Cardiac muscle cell (in vitro differentiated cells and primary cell): ENCODE measurements at regions not wholly inside any gene's neighbourhood (a gene's known extent, or its start where the extent isn't known, plus 50 kb on each side); places are given as distances from the start of the nearest gene placed in this dataset.
A peak's percentile ranks its signal among the peaks of the same experiment; 100 is the strongest.

Experiments
- DNase-seq, 2 donors: peaks; one replicate each; pipeline versions ENCODE4 v3.0.0 to v3.0.0-alpha.2; 2010 to 2017; ENCODE audit warnings: low read depth in 1 of 2, low spot score in 1 of 2
- H3K27ac ChIP-seq: fragments of 200-600 bp; sonication (generic); 2 replicates; pipeline ENCODE4 v1.5.1; 2016
- H3K27me3 ChIP-seq: fragments of 200-600 bp; sonication (generic); 2 replicates; pipeline ENCODE4 v1.6.0; 2016; ENCODE audit warnings: control low read depth
- H3K36me3 ChIP-seq: fragments of 200-600 bp; sonication (generic); 2 replicates; pipeline ENCODE4 v1.5.1; 2016; ENCODE audit warnings: control low read depth
- H3K4me1 ChIP-seq: fragments of 200-600 bp; sonication (generic); 2 replicates; pipeline ENCODE4 v1.8.1; 2017; ENCODE audit warnings: low read depth, mild to moderate bottlenecking, mixed run types
- H3K4me3 ChIP-seq: fragments of 200-600 bp; sonication (generic); 2 replicates; pipeline ENCODE4 v1.5.1; 2016; ENCODE audit warnings: mild to moderate bottlenecking
- H3K9me3 ChIP-seq: fragments of 200-600 bp; sonication (generic); 2 replicates; pipeline ENCODE4 v1.5.1; 2017; ENCODE audit warnings: low read depth, mild to moderate bottlenecking, control low read depth
- CTCF ChIP-seq: IDR thresholded peaks from 2 replicates; pipeline ENCODE4 v1.5.1; 2012; ENCODE audit warnings: low read depth, mild to moderate bottlenecking, low read length

- Histone ChIP-seq H3K4me1 (peaks cover 6% of the 10 kb centered on the region), H3K4me3 (no peak overlapping the region), H3K36me3 (no peaks in the 10 kb centered on the region), H3K27me3 (no peaks in the 10 kb centered on the region), H3K9me3 (no peaks in the 10 kb centered on the region), H3K27ac (no peak overlapping the region)
- DNase-seq: no peak
- no peak for TF ChIP-seq CTCF
These were observed 94.7 kb upstream of the INTU start for GRCh38 chr4:127538016-127538415.

- H3K27me3 ChIP-seq: no peaks in the 10 kb centered on the region
- no peaks in the 10 kb centered on the region for H3K4me1 ChIP-seq
- TF ChIP-seq CTCF: no peak
- H3K27ac ChIP-seq: no peak overlapping the region
- H3K9me3 ChIP-seq: no peaks in the 10 kb centered on the region
- no peak overlapping the region for H3K4me3 ChIP-seq
- H3K36me3 ChIP-seq: no peaks in the 10 kb centered on the region
- DNase-seq: no peak
These were observed 92.2 kb upstream of the INTU start for GRCh38 chr4:127540497-127541025.

- H3K36me3 ChIP-seq: no peaks in the 10 kb centered on the region
- no peak overlapping the region for H3K27ac ChIP-seq
- DNase-seq: no peak
- H3K4me1 ChIP-seq: no peaks in the 10 kb centered on the region
- no peaks in the 10 kb centered on the region for H3K27me3 ChIP-seq
- no peak overlapping the region for H3K4me3 ChIP-seq
- TF ChIP-seq CTCF: no peak
- H3K9me3 ChIP-seq: no peaks in the 10 kb centered on the region
These were observed 87.5 kb upstream of the INTU start for GRCh38 chr4:127545271-127545670.

- no peaks in the 10 kb centered on the region for H3K36me3 ChIP-seq
- no peaks in the 10 kb centered on the region for H3K9me3 ChIP-seq
- no peak overlapping the region for H3K4me3 ChIP-seq
- no peaks in the 10 kb centered on the region for H3K27me3 ChIP-seq
- H3K4me1 ChIP-seq: no peaks in the 10 kb centered on the region
- H3K27ac ChIP-seq: no peak overlapping the region
- no peak for TF ChIP-seq CTCF
- peak in 1 of 2 donors; percentile 1 for DNase-seq
These were observed 83.5 kb upstream of the INTU start for GRCh38 chr4:127548990-127549925.

- no peaks in the 10 kb centered on the region for H3K4me1 ChIP-seq
- no peaks in the 10 kb centered on the region for H3K27me3 ChIP-seq
- peak in 1 of 2 donors; percentile 0 for DNase-seq
- H3K9me3 ChIP-seq: no peaks in the 10 kb centered on the region
- no peak overlapping the region for H3K27ac ChIP-seq
- TF ChIP-seq CTCF: no peak
- no peaks in the 10 kb centered on the region for H3K36me3 ChIP-seq
- no peak overlapping the region for H3K4me3 ChIP-seq
These were observed 77.7 kb upstream of the INTU start for GRCh38 chr4:127555106-127555505.
